ENCODE measurements at regions not wholly inside any gene's neighbourhood (a gene's known extent, or its start where the extent isn't known, plus 50 kb on each side); places are given as distances from the start of the nearest gene placed in this dataset.
A peak's percentile ranks its signal among the peaks of the same experiment; 100 is the strongest.
"Not testable (repeated sequence)": the region's sequence is repeated elsewhere in the genome, so short reads cannot be mapped to it uniquely, and the experiment has no call there.

DNA sequence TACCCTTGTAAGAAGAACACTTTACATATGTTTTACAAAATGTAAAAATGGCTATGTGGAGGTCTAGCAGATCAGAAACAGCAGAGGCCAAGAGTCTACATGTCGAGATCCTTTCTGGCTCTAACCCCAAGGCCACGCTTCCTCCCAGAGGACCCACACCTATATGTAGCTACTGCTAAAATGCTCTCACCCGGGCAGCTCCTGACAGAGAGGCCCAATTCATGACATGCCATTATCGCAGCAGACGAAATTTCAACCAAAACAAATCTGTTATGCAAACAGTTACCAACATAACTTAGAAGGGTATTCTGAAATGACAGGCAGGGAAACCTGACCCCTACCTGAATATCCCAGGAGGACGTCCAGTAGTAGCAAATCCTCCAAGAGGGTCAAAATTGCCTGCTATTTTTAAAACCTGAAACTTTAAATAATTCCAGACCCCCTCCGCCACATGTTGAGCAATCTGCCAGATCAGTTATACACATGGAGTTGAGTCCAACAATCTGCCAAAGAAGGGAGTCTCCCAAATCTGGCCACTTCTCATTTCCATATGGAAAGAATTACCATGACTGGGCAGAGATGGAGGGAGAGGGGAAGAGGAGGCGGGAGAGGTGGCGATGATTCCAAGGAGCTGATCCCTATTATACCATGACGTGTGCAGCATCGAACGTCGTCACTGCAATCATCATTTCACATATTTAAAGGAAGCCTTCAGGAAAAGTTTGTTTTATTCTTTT, 192.9 kb upstream of the TBL1X start:
- no peak for DNase-seq (ENCODE audit: low spot score)

DNA sequence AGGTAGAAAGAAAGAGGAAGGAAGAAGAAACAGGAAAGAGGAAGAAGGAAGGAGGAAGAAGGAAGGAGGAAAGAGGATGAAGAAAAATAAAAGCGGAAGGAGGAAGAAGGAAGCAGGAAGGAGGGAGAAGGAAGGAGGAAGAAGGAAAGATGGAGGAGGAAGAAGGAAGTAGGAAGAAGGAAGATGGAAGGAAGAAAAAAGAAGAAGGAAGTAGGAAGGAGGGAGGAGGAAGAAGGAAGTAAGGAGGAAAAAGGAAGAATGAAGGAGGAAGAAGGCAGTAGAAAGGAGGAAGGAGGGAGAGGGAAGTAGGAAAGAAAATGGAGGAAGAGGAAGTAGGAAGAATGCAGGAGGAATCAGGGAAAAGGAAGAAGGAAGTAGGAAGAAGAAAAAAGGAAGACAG, 191.1 kb upstream of the TBL1X start:
- DNase-seq (ENCODE audit: low spot score): no peak

DNA sequence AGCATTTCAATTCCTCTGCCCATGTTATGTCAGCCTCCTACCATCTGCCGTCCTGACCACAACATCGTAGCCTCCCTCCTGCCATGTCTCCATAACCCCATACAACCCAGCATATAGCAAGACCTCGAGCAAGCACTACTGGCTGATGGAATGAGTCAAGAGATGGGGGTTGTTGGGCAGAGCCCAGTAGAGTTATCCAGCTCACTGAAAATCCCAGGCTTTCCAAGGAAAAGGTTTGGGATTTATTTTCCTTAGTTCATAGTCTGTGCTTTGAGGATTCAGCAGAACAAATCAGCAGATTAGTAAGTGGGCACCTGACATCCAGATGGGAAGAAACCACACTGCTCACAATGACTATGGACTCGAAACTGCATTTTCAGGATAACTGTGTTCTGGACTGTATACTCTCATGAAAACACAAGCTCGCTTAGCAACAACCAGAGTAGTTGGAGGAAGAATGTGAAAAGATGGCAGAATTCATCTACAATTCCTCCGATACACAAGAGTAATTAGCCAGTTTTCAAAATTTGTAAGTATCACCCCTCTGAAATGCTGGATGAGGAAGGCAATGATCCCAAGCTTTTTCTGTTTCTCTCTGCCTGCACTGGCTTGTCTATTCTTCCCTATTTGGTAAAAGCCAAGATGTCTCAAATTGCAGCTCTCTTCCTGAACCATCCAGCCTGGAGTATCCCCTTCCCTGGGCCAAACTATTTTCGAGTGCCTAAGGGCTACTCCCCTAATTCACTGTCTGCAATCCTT, 186.2 kb upstream of the TBL1X start:
- DNase-seq (ENCODE audit: low spot score): no peak

DNA sequence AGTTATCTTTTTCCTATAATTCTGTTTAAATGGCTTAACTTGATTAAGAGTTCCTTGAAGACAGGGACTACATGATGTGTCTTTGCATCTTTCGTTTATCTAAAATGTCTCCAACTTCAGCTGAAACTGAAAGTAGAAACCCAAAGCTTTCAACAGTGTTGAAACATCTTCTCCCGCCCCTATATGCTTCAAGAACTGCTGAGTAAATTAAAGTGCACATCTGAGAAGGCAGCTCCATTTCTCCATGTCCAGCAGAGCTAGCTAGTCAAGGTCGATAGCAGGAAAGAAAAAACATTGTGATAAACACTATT, 185.7 kb upstream of the TBL1X start:
- no peak for DNase-seq (ENCODE audit: low spot score)

DNA sequence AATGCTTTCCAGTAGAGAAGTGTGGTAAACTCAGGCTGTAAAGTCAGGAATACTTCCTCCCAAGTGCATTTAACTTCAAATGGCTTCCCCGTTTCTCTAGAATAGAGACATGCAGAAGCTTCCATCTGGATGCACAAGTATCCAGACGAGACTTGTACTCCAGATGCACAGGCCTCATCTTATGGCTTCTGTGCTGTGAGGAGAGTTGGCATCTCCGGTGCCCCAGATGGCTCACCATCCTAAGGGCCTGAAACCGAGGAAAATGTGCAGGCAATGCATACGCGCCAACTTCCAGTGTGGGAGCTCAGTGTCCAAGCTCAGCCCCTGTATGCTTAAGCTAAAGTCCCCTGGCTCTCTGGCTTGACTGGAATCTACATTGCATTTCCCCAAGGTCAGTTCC, 184.0 kb upstream of the TBL1X start:
- no peak for DNase-seq (ENCODE audit: low spot score)

DNA sequence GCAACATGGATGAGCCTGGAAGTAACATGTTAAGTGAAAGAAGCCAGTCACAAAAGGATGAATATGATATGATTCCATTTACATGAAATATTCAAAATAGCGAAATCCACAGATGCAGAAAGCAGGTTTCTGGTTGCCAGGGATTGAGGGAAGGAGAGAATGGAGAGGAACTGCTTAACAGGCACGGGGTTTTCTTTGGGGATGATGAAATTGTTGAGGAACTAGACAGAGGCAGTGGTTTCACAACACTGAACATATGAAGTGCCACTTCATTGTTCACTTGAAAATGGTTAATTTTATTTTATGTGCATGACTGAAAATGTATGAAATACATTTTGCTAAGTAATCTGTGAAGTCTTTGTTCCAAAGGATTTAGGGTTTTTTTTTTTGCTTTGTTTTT, 182.5 kb upstream of the TBL1X start:
- no peak for DNase-seq (ENCODE audit: low spot score)

DNA sequence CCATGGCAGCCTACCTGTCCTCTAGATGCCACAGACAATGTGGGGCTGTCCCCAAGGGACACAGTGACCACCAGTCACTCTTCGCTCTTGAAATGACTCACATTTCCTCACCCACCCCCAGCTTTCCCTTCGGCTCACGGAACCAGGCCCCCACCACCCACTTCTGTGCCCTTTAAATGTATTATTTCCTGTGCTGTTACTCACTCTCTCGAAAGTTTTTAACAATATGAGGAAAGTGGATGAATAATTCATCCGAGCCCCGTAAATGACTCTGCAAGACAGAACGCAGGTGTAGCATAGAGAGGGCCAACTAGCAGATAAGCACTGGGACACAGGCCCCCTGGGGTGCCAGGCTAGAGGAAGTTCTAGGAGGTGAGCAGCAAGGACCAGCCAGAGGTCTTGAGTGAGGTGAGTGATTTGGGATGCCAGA, 179.5 kb upstream of the TBL1X start:
- peak; percentile 2 for DNase-seq (ENCODE audit: low spot score)

DNA sequence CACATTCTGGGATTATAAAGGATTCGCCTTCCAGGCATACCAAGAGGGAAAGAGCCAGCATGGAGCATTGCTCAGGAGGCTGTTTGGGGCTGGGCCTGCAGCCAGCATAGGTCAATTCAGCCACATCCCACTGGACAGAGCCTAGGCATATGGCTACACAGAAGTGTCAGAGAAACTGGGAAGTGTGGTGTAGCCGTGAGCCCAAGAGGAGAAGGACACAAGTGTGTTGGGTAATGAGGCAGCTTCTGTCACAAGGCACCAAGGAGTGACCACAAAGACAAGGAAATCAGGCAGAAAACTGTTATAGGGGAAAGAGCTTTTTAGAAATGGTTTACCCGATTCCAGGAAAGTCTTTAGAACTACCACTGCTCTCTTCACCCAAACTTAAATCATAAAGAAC, 178.6 kb upstream of the TBL1X start:
- no peak for DNase-seq (ENCODE audit: low spot score)

DNA sequence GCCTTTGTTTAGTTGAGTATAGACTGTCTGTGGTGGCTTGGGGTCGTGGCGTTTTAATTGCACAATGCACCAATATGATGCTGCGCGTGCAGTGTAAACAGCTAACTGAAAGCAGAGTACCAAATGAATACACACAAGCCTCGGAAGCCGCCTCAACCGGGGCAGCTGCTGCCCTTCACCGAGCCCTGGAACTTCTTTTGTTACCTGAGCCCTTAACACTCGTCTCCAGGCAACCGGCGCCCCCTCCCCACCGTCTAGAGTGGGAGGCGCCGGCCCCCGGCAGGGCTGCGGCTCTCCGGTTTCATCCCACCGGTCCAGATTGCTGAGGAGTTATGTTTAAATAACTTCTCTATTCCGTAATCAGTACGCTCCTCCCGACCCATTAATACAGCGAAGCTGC, 173.2 kb upstream of the TBL1X start:
- DNase-seq (ENCODE audit: low spot score): no peak

DNA sequence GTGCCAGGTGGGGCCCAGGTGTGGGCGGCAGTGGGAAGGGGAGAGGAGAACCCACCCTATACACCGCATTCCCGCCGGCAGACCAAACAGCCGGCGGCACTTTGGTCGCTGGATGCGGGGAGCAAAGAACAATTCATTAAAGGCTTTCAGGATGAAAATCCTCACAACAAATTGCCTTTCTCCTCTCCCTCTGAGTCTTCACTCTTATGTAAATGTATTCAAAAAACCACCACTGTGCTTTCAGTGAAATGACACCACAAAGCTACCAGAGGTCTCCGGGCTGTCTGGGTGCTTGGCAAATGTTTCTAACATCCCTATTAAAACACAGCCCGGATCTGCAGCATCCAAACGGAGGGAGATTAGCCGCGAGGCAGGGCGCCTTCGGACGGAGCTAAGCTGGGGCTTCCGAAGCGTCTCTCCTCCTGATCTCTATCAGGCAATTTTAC, 171.8 kb upstream of the TBL1X start:
- no peak for DNase-seq (ENCODE audit: low spot score)

DNA sequence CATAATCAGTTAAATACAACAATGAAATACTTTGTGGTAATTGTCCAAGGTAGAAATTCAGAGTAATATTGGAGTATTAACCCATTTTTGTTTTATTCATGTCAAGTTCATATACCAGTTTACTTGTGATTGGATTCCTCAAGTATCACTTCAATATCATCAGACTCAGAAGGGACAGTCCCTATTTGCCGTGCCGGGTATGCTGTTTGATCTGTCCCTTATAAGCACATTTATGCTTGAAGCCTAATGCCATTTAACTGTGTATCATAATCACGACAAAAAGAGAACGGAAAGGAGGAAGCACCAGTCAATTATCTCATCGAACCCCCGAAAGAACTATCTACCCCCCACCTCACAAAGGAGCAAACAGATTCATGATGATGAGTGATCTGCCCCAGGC, 171.0 kb upstream of the TBL1X start:
- no peak for DNase-seq (ENCODE audit: low spot score)

DNA sequence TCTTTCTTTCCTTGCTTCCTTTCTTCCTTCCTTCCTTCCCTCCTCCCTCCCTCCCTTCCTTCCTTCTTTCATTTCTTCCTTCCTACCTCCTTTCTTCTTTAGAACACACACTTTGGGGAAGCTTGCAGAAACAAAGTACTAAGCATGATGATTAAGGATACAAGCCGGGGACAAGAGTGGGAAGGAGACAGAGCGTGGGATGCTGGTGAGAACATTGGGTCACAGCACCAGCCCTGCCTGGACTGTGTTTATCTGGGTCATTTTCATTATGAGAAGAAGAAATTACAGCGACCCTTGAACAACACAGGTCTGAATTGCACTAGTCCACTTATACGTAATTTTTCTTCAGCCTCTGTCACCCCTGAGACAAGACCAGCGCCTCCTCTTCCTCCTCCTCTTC, 169.3 kb upstream of the TBL1X start:
- no peak for DNase-seq (ENCODE audit: low spot score)

DNA sequence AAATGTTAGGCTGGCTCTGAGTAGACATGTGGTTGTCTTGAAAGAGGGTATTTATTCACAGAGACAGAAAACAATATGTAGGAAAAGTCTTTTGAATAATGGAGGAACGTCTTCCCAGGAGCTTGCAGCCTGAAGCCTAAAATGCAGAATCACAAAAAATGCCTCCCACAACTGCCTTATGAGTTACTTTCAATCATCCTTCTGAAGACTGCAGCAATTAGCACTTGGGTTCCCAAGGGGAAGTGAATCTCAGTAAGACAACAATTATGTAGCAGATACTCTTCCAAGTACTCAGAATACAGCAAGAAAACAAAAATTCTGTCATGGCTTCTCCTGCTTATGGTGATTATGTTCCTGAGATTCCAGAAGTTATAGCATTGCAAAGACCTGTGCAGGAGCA, 166.6 kb upstream of the TBL1X start:
- DNase-seq (ENCODE audit: low spot score): no peak

DNA sequence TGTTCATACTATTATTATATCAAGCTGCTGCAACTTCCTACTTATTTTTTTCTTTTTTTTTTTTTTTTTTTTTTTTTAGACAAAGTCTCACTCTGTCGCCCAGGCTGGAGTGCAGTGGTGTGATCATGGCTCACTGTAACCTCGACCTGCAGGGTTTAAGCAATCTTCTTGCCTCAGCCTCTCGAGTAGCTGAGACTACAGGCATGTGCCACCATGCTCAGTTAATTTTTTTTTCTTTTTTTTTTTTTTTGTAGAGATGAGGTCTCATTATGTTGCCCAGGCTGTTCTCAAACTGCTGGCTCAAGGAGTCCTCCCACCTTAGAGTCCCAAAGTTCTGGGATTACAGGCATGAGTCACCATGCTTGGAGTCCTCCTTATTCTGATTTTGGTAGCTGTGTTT, 165.2 kb upstream of the TBL1X start:
- DNase-seq (ENCODE audit: low spot score): not testable (repeated sequence)

DNA sequence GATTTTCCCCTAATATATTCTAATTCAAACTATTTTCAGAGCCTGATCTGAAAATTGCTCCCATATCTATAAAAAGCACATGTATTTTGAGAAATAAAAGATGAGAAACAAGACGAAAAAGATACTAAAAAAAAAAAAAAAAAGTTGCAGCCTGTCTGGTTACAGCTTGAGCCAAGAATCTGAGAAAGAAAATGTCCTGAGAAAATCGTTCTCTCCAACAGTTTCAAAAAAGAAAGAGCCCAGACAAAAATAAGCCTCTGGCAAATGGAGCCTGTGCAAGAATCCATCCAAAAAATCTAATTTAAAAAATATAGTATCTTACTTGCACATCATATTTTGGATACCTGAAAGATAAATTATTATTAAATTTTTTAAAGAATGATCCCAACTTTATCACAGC, 163.0 kb upstream of the TBL1X start:
- DNase-seq (ENCODE audit: low spot score): no peak

DNA sequence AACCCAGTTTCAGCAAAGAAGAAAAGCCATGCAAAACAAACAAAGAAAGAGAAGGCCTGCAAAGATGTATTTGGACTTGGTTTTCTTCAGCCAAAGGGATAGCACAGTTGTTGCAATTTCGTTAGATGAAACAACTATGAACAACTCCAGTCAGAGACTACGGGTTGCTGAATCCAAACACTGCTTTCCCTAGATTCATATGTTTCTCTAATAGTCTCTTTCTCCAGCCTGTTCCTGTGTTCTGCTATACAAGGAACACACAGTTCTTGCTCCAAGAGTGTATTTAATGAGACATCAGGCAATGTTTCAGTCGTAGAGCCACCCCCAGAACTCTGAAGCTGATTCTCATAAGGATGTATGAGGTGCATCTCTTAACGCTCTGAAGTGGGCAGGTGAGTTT, 162.5 kb upstream of the TBL1X start:
- DNase-seq (ENCODE audit: low spot score): no peak

DNA sequence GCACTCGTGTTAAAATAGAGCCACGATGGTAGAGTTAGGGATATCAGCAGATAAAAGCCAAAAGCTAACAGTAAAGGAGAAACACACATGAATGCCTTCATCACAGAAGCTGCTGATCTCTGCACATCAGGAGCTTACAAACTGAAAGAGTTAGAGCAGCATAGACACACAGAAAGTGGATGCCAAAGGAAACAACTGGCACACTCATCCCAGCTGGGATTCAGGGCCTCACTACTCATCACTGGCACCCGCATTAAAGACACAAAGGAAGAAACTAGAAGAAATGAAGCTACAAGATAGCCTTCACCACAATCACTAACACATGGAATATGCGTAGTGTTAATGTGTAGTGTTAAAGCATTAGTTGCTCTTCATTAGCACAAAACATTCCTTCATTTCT, 156.4 kb upstream of the TBL1X start:
- DNase-seq (ENCODE audit: low spot score): no peak

DNA sequence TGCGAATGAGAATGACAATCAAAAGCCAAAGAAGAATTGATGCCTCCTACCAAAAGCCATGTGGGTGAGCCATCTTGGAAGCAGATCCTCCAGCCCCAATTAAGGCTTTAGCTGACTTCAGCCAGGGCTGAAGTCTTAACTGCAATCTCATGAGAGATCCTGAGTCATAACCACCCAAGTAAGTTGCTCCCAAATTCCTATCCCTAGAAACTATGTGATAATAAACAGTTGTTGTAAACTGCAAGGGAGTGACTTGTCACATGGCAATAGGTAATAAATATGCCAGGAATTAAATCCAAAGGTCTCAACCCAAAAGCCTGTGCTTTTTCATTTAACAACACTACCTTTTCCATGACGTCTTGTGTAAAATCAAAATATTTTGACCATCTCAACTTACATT, 154.2 kb upstream of the TBL1X start:
- DNase-seq (ENCODE audit: low spot score): no peak

DNA sequence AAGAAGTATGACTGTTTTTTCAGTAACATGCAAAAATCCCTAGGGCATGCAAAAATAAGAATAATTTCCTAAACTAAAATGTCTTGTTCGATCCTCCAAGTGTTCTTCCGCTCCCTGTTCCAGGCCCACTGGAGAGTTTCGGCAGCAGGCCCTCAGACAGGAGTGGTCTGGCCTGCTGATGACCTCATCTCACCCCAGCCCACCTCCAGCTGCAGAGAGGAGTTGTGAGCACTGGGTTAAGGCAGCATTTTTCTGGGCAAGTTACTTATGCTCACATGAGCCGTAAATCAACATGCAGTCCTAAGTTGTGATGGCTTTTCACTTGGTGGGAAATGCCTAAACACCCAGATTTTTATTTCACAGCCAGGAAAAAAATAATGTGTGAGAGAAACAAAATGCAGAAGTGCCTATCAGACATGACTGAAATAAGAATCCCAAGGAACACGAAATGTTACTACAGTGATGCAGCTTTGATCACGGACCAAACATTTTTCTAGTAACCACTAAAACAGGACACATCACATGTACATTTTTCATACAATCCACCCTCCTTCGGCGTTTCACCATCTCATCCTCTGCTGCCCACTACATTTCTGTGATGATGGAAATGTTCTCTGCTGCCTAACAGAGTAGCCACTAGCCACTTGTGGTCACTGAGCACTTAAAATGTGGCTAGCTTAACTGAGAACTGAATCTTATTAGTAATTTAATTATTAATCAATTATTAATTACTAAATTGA, 153.3 kb upstream of the TBL1X start:
- no peak for DNase-seq (ENCODE audit: low spot score)

DNA sequence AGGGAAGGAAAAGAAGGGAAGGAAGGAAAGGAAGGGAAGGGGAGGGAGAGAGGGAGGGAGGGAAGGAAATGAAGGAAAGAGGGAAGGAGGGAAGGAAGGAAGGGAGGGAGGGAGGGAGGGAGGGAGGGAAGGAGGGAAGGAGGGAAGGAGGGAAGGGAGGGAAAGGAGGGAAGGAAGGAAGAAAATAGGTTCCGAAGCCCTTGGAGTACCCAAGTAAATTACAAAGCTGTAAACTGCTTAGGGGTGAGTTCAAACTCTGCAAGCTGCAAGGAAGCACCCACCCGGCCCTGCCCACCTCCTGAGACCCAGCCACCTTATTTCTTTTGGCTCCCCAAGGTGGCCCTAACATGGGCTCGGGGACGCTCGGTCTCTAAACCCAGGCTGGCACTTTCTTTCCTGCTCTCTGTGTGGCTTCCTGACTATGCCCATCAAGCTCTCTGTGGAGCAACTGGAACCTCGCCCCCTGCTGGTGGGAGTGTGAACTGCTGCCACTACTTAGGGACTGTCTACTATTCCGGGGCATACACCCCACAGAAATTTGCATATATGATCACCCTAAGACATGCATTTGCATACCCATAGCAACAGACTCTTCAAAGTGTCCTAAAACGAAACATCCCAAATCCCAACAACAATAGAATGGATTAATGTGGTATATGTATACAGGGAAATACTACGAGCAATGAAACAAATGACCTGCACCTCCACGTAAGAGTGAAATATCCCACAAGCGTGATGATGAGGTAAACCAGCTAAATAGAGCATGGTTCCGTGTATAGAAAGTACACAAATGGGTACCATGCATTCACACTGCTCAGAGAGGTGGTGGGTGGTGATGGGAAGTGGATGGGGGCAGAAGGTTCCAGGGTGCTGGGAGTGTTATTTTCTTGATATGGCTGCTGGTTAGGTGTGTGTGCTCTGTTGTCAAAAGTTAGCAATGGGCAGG, 151.7 kb upstream of the TBL1X start:
- DNase-seq (ENCODE audit: low spot score): peak; percentile 69

DNA sequence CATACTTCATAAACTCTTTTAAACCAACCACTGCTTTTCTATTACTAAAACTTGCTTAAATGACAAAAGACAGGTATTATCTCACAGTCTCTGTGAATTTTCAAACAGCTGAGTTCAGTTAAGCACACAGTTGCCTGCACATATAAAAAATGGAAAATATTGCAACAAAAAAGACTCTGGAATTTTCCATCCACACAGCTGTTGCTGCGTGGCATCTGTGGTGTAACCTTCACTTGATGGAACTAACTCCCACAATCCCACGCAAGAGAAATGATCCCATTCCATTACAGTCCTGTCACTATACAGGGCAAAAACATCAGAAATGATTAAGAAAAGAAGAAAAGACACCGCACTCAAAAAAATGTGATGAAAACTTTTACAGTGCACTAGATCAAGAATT, 149.8 kb upstream of the TBL1X start:
- no peak for DNase-seq (ENCODE audit: low spot score)

DNA sequence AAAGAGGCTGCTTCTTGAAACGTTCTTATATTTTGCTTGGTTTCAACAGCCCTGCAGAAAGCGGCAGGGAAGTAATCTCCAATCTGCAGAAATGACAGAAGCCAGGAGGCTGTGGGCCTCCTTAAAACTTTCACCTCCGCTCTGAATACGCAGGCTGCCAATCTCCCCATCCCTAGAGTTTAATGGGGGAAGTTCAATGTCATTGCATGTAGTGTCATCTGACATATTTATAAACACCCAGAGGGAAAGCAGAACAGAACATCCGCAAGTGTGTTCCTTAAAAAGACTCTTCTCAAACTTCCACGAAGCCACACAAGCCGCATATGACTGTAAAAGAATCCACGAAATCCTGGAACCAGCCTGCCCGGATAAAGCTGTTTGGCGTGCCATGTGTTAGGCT, 148.8 kb upstream of the TBL1X start:
- DNase-seq (ENCODE audit: low spot score): no peak
